ENCODE measurements at regions not wholly inside any gene's neighbourhood (a gene's known extent, or its start where the extent isn't known, plus 50 kb on each side); places are given as distances from the start of the nearest gene placed in this dataset.

GRCh38 chr13:103698000-103698399, 631.8 kb upstream of the SLC10A2 start:
- BruUV-seq (replicated peaks): no TSS peak
- ATAC-seq (ENCODE audit: low read depth) (no peak), DNase-seq (no peak)
- Histone ChIP-seq H3K27me3 (ENCODE audit: control insufficient read depth, insufficient read depth, low read length) (no peaks in the 10 kb centered on the region), H3K36me3 (ENCODE audit: control insufficient read depth, insufficient read depth, low read length) (no peaks in the 10 kb centered on the region), H3K14ac (replicated peaks; ENCODE audit: low read depth, low read length) (no peak overlapping the region), H3K4me2 (ENCODE audit: low read depth, low read length) (no peak overlapping the region), H3K4me3 (ENCODE audit: insufficient read depth, low read depth, low read length) (no peak overlapping the region), H3K23ac (ENCODE audit: low read depth, low read length) (no peak overlapping the region), H3K9me1 (ENCODE audit: insufficient read depth, low read length) (no peaks in the 10 kb centered on the region), H2BK15ac (ENCODE audit: low read depth, low read length) (no peak overlapping the region), H2BK120ac (ENCODE audit: low read depth, low read length) (no peak overlapping the region), H4K20me1 (ENCODE audit: insufficient read depth, low read length) (no peaks in the 10 kb centered on the region), H2AK5ac (ENCODE audit: low read depth, low read length) (no peak overlapping the region), H3K9me3 (ENCODE audit: control insufficient read depth, insufficient read depth, low read length) (peaks cover 4% of the 10 kb centered on the region), H2BK5ac (ENCODE audit: low read depth, low read length, poor library complexity, severe bottlenecking) (no peak overlapping the region), H3K56ac (ENCODE audit: extremely low read depth, insufficient read depth, low read length) (no peak overlapping the region), H4K8ac (ENCODE audit: low read depth in 2 of 2, low read length in 2 of 2) (no peak overlapping the region), H4K5ac (ENCODE audit: low read depth, low read length) (no peak overlapping the region), H3K4ac (ENCODE audit: low read depth, low read length) (no peak overlapping the region), H3K18ac (ENCODE audit: low read depth, low read length) (no peak overlapping the region), H3K27ac (ENCODE audit: insufficient read depth, low read length) (no peak overlapping the region), H3K4me1 (ENCODE audit: control insufficient read depth, insufficient read depth, low read length) (no peaks in the 10 kb centered on the region), H2BK20ac (ENCODE audit: low read depth, low read length) (no peak overlapping the region), H3K9ac (ENCODE audit: low read depth, low read length) (no peak overlapping the region), H2AFZ (replicated peaks; ENCODE audit: low read length, poor library complexity) (no peak overlapping the region), H4K91ac (ENCODE audit: insufficient read depth, low read depth, low read length) (no peak overlapping the region), H2AK9ac (replicated peaks; ENCODE audit: low read depth, low read length, poor library complexity) (no peak overlapping the region), H3K79me1 (ENCODE audit: low read depth in 1 of 2, low read length in 2 of 2) (no peaks in the 10 kb centered on the region)
- intact Hi-C loops (cut with micrococcal nuclease): no loop called here
- ChIA-PET POLR2A (ENCODE audit: unreplicated experiment) (no interaction called here), CTCF (no interaction called here)
- in situ Hi-C loops (cut with MboI; ENCODE audit: low sequenced_read_pairs): loop anchor here (25.0 kb wide), 1 partner anchor 111 kb away; no protein-coding TSS in a partner anchor
- TF ChIP-seq RCOR1 (IDR thresholded peaks at IDR 0.05; ENCODE audit: insufficient replicate concordance, low read length) (no peak), MAZ (IDR thresholded peaks at IDR 0.05; ENCODE audit: borderline replicate concordance, low read depth, low read length) (no peak), CEBPB (IDR thresholded peaks at IDR 0.05; ENCODE audit: low read depth, low read length) (no peak), CTCF (conservative IDR thresholded peaks at IDR 0.05; ENCODE audit: low read depth, low read length) (no peak), NFE2L2 (IDR thresholded peaks at IDR 0.05; ENCODE audit: low read depth, low read length) (no peak)
- dilution Hi-C loops (cut with HindIII; ENCODE audit: low sequenced_read_pairs, unreplicated experiment): no loop called here
- WGBS, 2 experiments (ENCODE audit: extremely low coverage in 2 of 2, insufficient read length in 1 of 2): no CpG with 5 or more reads among the region's 5 CpGs

All from IMR-90 (cell line).